AG08395 (cell line): ENCODE measurements at regions not wholly inside any gene's neighbourhood (a gene's known extent, or its start where the extent isn't known, plus 50 kb on each side); places are given as distances from the start of the nearest gene placed in this dataset.
"Not testable (repeated sequence)": the region's sequence is repeated elsewhere in the genome, so short reads cannot be mapped to it uniquely, and the experiment has no call there.

Experiments used
- DNase-seq: peaks from one replicate; pipeline ENCODE4 v3.0.0; 2012; ENCODE audit warnings: mixed read lengths, low spot score

GRCh38 chrX:96529386-96529785 lies 155.3 kb upstream of the DIAPH2 start:
- DNase-seq, result not testable (repeated sequence)

- no peak for DNase-seq
Observed at GRCh38 chrX:96538104-96538725, 146.4 kb upstream of the DIAPH2 start.

GRCh38 chrX:96540111-96540631 lies 144.5 kb upstream of the DIAPH2 start:
- no peak for DNase-seq

GRCh38 chrX:96546281-96546680 lies 138.4 kb upstream of the DIAPH2 start:
- not testable (repeated sequence) for DNase-seq

GRCh38 chrX:96551322-96551872 lies 133.2 kb upstream of the DIAPH2 start:
- DNase-seq, result no peak

GRCh38 chrX:96556886-96557285 lies 127.8 kb upstream of the DIAPH2 start:
- DNase-seq, result no peak

- not testable (repeated sequence) for DNase-seq
Observed at GRCh38 chrX:96561129-96561528, 123.5 kb upstream of the DIAPH2 start.

GRCh38 chrX:96563646-96564045 lies 121.0 kb upstream of the DIAPH2 start:
- DNase-seq, result peak; percentile 35

GRCh38 chrX:96564595-96564994 lies 120.0 kb upstream of the DIAPH2 start:
- peak; percentile 17 for DNase-seq

GRCh38 chrX:96566878-96567277 lies 117.8 kb upstream of the DIAPH2 start:
- no peak for DNase-seq

GRCh38 chrX:96568071-96568470 lies 116.6 kb upstream of the DIAPH2 start:
- no peak for DNase-seq

GRCh38 chrX:96569034-96569433 lies 115.6 kb upstream of the DIAPH2 start:
- no peak for DNase-seq

- DNase-seq, result no peak
Observed at GRCh38 chrX:96575011-96575410, 109.6 kb upstream of the DIAPH2 start.

GRCh38 chrX:96576368-96576767 lies 108.3 kb upstream of the DIAPH2 start:
- peak; percentile 7 for DNase-seq

GRCh38 chrX:96578781-96579180 lies 105.9 kb upstream of the DIAPH2 start:
- no peak for DNase-seq

- DNase-seq, result no peak
Observed at GRCh38 chrX:96579252-96579651, 105.4 kb upstream of the DIAPH2 start.

- no peak for DNase-seq
Observed at GRCh38 chrX:96590403-96590802, 94.2 kb upstream of the DIAPH2 start.

GRCh38 chrX:96591421-96591820 lies 93.2 kb upstream of the DIAPH2 start:
- DNase-seq, result no peak

- DNase-seq, result not testable (repeated sequence)
Observed at GRCh38 chrX:96597847-96598246, 86.8 kb upstream of the DIAPH2 start.

GRCh38 chrX:96611619-96612362 lies 72.9 kb upstream of the DIAPH2 start:
- peak; percentile 62 for DNase-seq

GRCh38 chrX:96615448-96615847 lies 69.2 kb upstream of the DIAPH2 start:
- no peak for DNase-seq

GRCh38 chrX:96619588-96619987 lies 65.1 kb upstream of the DIAPH2 start:
- DNase-seq, result no peak

GRCh38 chrX:96621811-96622210 lies 62.8 kb upstream of the DIAPH2 start:
- no peak for DNase-seq
